ENCODE measurements at regions not wholly inside any gene's neighbourhood (a gene's known extent, or its start where the extent isn't known, plus 50 kb on each side); places are given as distances from the start of the nearest gene placed in this dataset.
A peak's percentile ranks its signal among the peaks of the same experiment; 100 is the strongest.

- no peak overlapping the region for H4K5ac ChIP-seq (ENCODE audit: low read depth, low read length)
- no peaks in the 10 kb centered on the region for H3K79me1 ChIP-seq (ENCODE audit: low read depth in 1 of 2, low read length in 2 of 2)
- H3K9me3 ChIP-seq (ENCODE audit: control insufficient read depth, insufficient read depth, low read length), result no peaks in the 10 kb centered on the region
- H2AFZ ChIP-seq (replicated peaks; ENCODE audit: low read length, poor library complexity), result no peak overlapping the region
- H2AK5ac ChIP-seq (ENCODE audit: low read depth, low read length), result peak overlapping the region; percentile 27; the same call in 1 of the 2 replicates
- no peak overlapping the region for H4K91ac ChIP-seq (ENCODE audit: insufficient read depth, low read depth, low read length)
- no peak overlapping the region for H3K23ac ChIP-seq (ENCODE audit: low read depth, low read length)
- no peak for TF ChIP-seq CHD1 (IDR thresholded peaks at IDR 0.05; ENCODE audit: low read depth, low read length)
- TF ChIP-seq RFX5 (IDR thresholded peaks at IDR 0.05; ENCODE audit: low read depth, low read length), result no peak
- TF ChIP-seq BHLHE40 (IDR thresholded peaks at IDR 0.05; ENCODE audit: low read depth, low read length), result no peak
- no peak for TF ChIP-seq MAZ (IDR thresholded peaks at IDR 0.05; ENCODE audit: borderline replicate concordance, low read depth, low read length)
- no peaks in the 10 kb centered on the region for H3K36me3 ChIP-seq (ENCODE audit: control insufficient read depth, insufficient read depth, low read length)
- dilution Hi-C loops (cut with HindIII; ENCODE audit: low sequenced_read_pairs, unreplicated experiment), result no loop called here
- CTCF ChIA-PET, result no interaction called here
- no peak overlapping the region for H2BK20ac ChIP-seq (ENCODE audit: low read depth, low read length)
- H3K27me3 ChIP-seq (ENCODE audit: control insufficient read depth, insufficient read depth, low read length), result no peaks in the 10 kb centered on the region
- H2AK9ac ChIP-seq (replicated peaks; ENCODE audit: low read depth, low read length, poor library complexity), result peak overlapping the region; percentile 7
- H3K4me2 ChIP-seq (ENCODE audit: low read depth, low read length), result no peak overlapping the region
- no peak overlapping the region for H3K18ac ChIP-seq (ENCODE audit: low read depth, low read length)
- no peak overlapping the region for H3K27ac ChIP-seq (ENCODE audit: insufficient read depth, low read length)
- H3K4me1 ChIP-seq (ENCODE audit: control insufficient read depth, insufficient read depth, low read length), result no peaks in the 10 kb centered on the region; the same call in 1 of the 2 replicates
- DNase-seq (no peak), ATAC-seq (ENCODE audit: low read depth) (no peak)
- H3K4me3 ChIP-seq (ENCODE audit: insufficient read depth, low read depth, low read length), result no peak overlapping the region
- no peaks in the 10 kb centered on the region for H3K9me1 ChIP-seq (ENCODE audit: insufficient read depth, low read length)
- no peak overlapping the region for H3K14ac ChIP-seq (replicated peaks; ENCODE audit: low read depth, low read length)
- H2BK15ac ChIP-seq (ENCODE audit: low read depth, low read length), result no peak overlapping the region
- in situ Hi-C loops (cut with MboI; ENCODE audit: low sequenced_read_pairs), result no loop called here
- H2BK5ac ChIP-seq (ENCODE audit: low read depth, low read length, poor library complexity, severe bottlenecking), result no peak overlapping the region
- no peak overlapping the region for H2BK120ac ChIP-seq (ENCODE audit: low read depth, low read length)
- 82% methylated on average over 6 of the region's 6 CpGs; no CpG with 5 or more reads in 1 of the 2 experiments for WGBS, 2 experiments (ENCODE audit: extremely low coverage in 2 of 2, insufficient read length in 1 of 2)
- no peak overlapping the region for H3K4ac ChIP-seq (ENCODE audit: low read depth, low read length)
- H4K8ac ChIP-seq (ENCODE audit: low read depth in 2 of 2, low read length in 2 of 2), result no peak overlapping the region
- BruUV-seq (replicated peaks), result no TSS peak
- no peak overlapping the region for H3K56ac ChIP-seq (ENCODE audit: extremely low read depth, insufficient read depth, low read length)
- H3K9ac ChIP-seq (ENCODE audit: low read depth, low read length), result no peak overlapping the region
- POLR2A ChIA-PET (ENCODE audit: unreplicated experiment), result no interaction called here
- intact Hi-C loops (cut with micrococcal nuclease), result no loop called here
- H4K20me1 ChIP-seq (ENCODE audit: insufficient read depth, low read length), result no peaks in the 10 kb centered on the region
Observed at GRCh38 chr9:111106202-111106601, 67.9 kb upstream of the LPAR1 start.

Data from IMR-90 (cell line).